ENCODE measurements at regions not wholly inside any gene's neighbourhood (a gene's known extent, or its start where the extent isn't known, plus 50 kb on each side); places are given as distances from the start of the nearest gene placed in this dataset.
"Not testable (repeated sequence)": the region's sequence is repeated elsewhere in the genome, so short reads cannot be mapped to it uniquely, and the experiment has no call there.

DNA sequence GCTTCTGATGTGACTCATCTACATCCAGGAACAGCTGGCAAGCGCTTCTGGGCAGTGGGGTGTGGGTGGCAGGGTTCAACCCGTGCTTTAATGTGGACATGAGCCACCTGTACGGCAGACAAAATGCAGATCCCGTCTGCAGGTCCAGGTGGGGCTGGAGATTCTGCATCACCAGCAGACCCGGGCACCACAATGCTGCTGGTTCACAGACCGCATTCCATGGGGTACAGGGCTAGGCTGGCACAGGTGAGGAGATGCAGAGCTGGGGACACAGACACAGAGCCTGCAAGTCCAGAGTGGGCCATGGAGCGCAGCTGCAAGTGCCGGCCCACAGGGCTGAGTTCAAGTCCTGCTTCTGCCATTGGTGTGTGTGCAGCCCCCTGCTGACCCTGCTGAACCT lies 203.7 kb downstream of the BANP start:
- not testable (repeated sequence) for TF ChIP-seq ARNT (IDR thresholded peaks at IDR 0.05); BHLHE40 (IDR thresholded peaks at IDR 0.05; ENCODE audit: borderline replicate concordance); ZNF384 (IDR thresholded peaks at IDR 0.05); LEF1 (IDR thresholded peaks at IDR 0.05; ENCODE audit: borderline replicate concordance); FOXM1 (IDR thresholded peaks at IDR 0.05; ENCODE audit: borderline replicate concordance); CTBP1 (IDR thresholded peaks at IDR 0.05; ENCODE audit: borderline replicate concordance)
